ENCODE measurements at regions not wholly inside any gene's neighbourhood (a gene's known extent, or its start where the extent isn't known, plus 50 kb on each side); places are given as distances from the start of the nearest gene placed in this dataset.

GRCh38 chr18:43650426-43650825, 373.1 kb upstream of the SYT4 start:
- Mint-ChIP-seq H3K4me1 (ENCODE audit: unreplicated experiment) (no peaks in the 10 kb centered on the region), H3K27me3 (peaks cover 3% of the 10 kb centered on the region), H3K9me3 (no peaks in the 10 kb centered on the region), H3K36me3 (no peaks in the 10 kb centered on the region), H3K4me3 (no peak overlapping the region), H3K27ac (no peak overlapping the region)
- no peak for DNase-seq (ENCODE audit: extremely low spot score, unreplicated experiment)
- no peak for TF ChIP-seq CTCF (conservative IDR thresholded peaks at IDR 0.05)

- Mint-ChIP-seq H3K36me3 (no peaks in the 10 kb centered on the region), H3K9me3 (no peaks in the 10 kb centered on the region), H3K4me3 (no peak overlapping the region), H3K27ac (no peak overlapping the region), H3K27me3 (peaks cover 3% of the 10 kb centered on the region), H3K4me1 (ENCODE audit: unreplicated experiment) (no peaks in the 10 kb centered on the region)
- DNase-seq (ENCODE audit: extremely low spot score, unreplicated experiment), result no peak
- TF ChIP-seq CTCF (conservative IDR thresholded peaks at IDR 0.05), result no peak
Measured at GRCh38 chr18:43651057-43651456, 373.8 kb upstream of the SYT4 start.

GRCh38 chr18:43656547-43656946, 379.3 kb upstream of the SYT4 start:
- Mint-ChIP-seq H3K4me1 (ENCODE audit: unreplicated experiment) (no peaks in the 10 kb centered on the region), H3K4me3 (no peak overlapping the region), H3K27ac (no peak overlapping the region), H3K27me3 (peaks cover 3% of the 10 kb centered on the region), H3K36me3 (no peaks in the 10 kb centered on the region), H3K9me3 (no peaks in the 10 kb centered on the region)
- TF ChIP-seq CTCF (conservative IDR thresholded peaks at IDR 0.05), result no peak
- no peak for DNase-seq (ENCODE audit: extremely low spot score, unreplicated experiment)

GRCh38 chr18:43661570-43661969, 384.3 kb upstream of the SYT4 start:
- H3K36me3 Mint-ChIP-seq, result no peaks in the 10 kb centered on the region
- no peaks in the 10 kb centered on the region for H3K9me3 Mint-ChIP-seq
- no peaks in the 10 kb centered on the region for H3K4me1 Mint-ChIP-seq (ENCODE audit: unreplicated experiment)
- TF ChIP-seq CTCF (conservative IDR thresholded peaks at IDR 0.05), result peak; percentile 57
- no peak overlapping the region for H3K4me3 Mint-ChIP-seq
- H3K27me3 Mint-ChIP-seq, result peaks cover 3% of the 10 kb centered on the region
- H3K27ac Mint-ChIP-seq, result no peak overlapping the region
- no peak for DNase-seq (ENCODE audit: extremely low spot score, unreplicated experiment)

GRCh38 chr18:43662657-43663056, 385.4 kb upstream of the SYT4 start:
- Mint-ChIP-seq H3K36me3 (no peaks in the 10 kb centered on the region), H3K27me3 (peaks cover 3% of the 10 kb centered on the region), H3K4me1 (ENCODE audit: unreplicated experiment) (no peaks in the 10 kb centered on the region), H3K9me3 (no peaks in the 10 kb centered on the region), H3K4me3 (no peak overlapping the region), H3K27ac (no peak overlapping the region)
- no peak for TF ChIP-seq CTCF (conservative IDR thresholded peaks at IDR 0.05)
- no peak for DNase-seq (ENCODE audit: extremely low spot score, unreplicated experiment)

GRCh38 chr18:43663159-43663558, 385.9 kb upstream of the SYT4 start:
- Mint-ChIP-seq H3K27me3 (no peaks in the 10 kb centered on the region), H3K4me3 (no peak overlapping the region), H3K9me3 (no peaks in the 10 kb centered on the region), H3K36me3 (no peaks in the 10 kb centered on the region), H3K4me1 (ENCODE audit: unreplicated experiment) (no peaks in the 10 kb centered on the region), H3K27ac (no peak overlapping the region)
- TF ChIP-seq CTCF (conservative IDR thresholded peaks at IDR 0.05), result no peak
- DNase-seq (ENCODE audit: extremely low spot score, unreplicated experiment), result no peak
